B cell (primary cell): ENCODE measurements at regions not wholly inside any gene's neighbourhood (a gene's known extent, or its start where the extent isn't known, plus 50 kb on each side); places are given as distances from the start of the nearest gene placed in this dataset.

Experiments
- ATAC-seq: fragments of 200-7000 bp; cut with Tn5 transposase; one replicate; pipeline ENCODE4 v1.10.0; 2021; ENCODE audit warnings: low read depth, mild to moderate bottlenecking, moderate number of reproducible peaks, moderate library complexity
- CTCF ChIA-PET: fragments of 350-600 bp; sonication (Branson Sonifier 250); formaldehyde crosslinking; loops from one replicate; lab custom pipeline; 2021; ENCODE audit warnings: antibody characterized with exemption, inconsistent platforms; lab: Charles Lee
- POLR2A ChIA-PET: fragments of 350-600 bp; sonication (Branson Sonifier 250); formaldehyde crosslinking; loops from one replicate; lab custom pipeline; 2021; ENCODE audit warnings: antibody characterized with exemption; lab: Charles Lee
- DNase-seq: peaks from one replicate; pipeline ENCODE4 v3.0.0; 2013
- H2AFZ ChIP-seq: 2 replicates; pipeline ENCODE4 v1.6.1; 2012; ENCODE audit warnings: mild to moderate bottlenecking, low read depth, low read length; ENCODE audit not compliant: insufficient read depth, poor library complexity, severe bottlenecking
- H3K27ac ChIP-seq, 2 donors: 1 replicate in 1 of 2; 2 replicates in 1 of 2; pipeline ENCODE4 v1.5.1; 2012 to 2013; ENCODE audit warnings: low read length in 2 of 2, mild to moderate bottlenecking in 2 of 2, moderate library complexity in 1 of 2
- H3K27me3 ChIP-seq, 4 experiments: fragments of 200-600 bp in 1 of 4; sonication (generic) in 1 of 4; replicated peaks in 1 of 4; 1 replicate in 2 of 4; 2 replicates in 2 of 4; pipeline versions ENCODE4 v1.6.1 to v1.7.0; 2013 to 2016; ENCODE audit warnings: low read length in 3 of 4, mild to moderate bottlenecking in 2 of 4, mixed read lengths in 1 of 4, moderate library complexity in 1 of 4; ENCODE audit not compliant: insufficient read depth in 4 of 4, control insufficient read depth in 3 of 4; ENCODE audit errors: control extremely low read depth in 1 of 4
- H3K36me3 ChIP-seq, 2 experiments: replicated peaks in 1 of 2; 1 replicate in 1 of 2; 2 replicates in 1 of 2; pipeline versions ENCODE4 v1.6.1 to v1.7.1; 2013; ENCODE audit warnings: low read length in 1 of 2; ENCODE audit not compliant: insufficient read depth in 2 of 2, control insufficient read depth in 1 of 2; ENCODE audit errors: control extremely low read depth in 1 of 2, extremely low read depth in 1 of 2
- H3K4me1 ChIP-seq, 2 donors: fragments of 200-600 bp in 1 of 2; sonication (generic) in 1 of 2; 1 replicate in 1 of 2; 2 replicates in 1 of 2; pipeline versions ENCODE4 v1.5.1 to v1.6.1; 2013 to 2017; ENCODE audit warnings: low read length in 2 of 2; ENCODE audit not compliant: control insufficient read depth in 2 of 2, insufficient read depth in 2 of 2
- H3K4me2 ChIP-seq: replicated peaks from 2 replicates; pipeline ENCODE3; 2012; ENCODE audit warnings: mild to moderate bottlenecking, low read depth, low read length; ENCODE audit not compliant: poor library complexity, severe bottlenecking
- H3K4me3 ChIP-seq, 5 experiments: fragments of 200-600 bp in 1 of 5; sonication (generic) in 1 of 5; 1 replicate in 3 of 5; 2 replicates in 2 of 5; pipeline versions ENCODE4 v1.5.1 to v1.7.0; 2011 to 2016; ENCODE audit warnings: low read length in 4 of 5, mild to moderate bottlenecking in 4 of 5, low read depth in 2 of 5, control low read depth in 1 of 5, moderate library complexity in 1 of 5; ENCODE audit not compliant: insufficient read depth in 1 of 5; ENCODE audit errors: control extremely low read depth in 1 of 5, extremely low read depth in 1 of 5
- H3K79me2 ChIP-seq: fragments of 200-600 bp; sonication (generic); one replicate; pipeline ENCODE4 v1.6.0; 2016; ENCODE audit warnings: low read length; ENCODE audit not compliant: control insufficient read depth, insufficient read depth
- H3K9ac ChIP-seq: fragments of 200-600 bp; sonication (generic); 2 replicates; pipeline ENCODE4 v1.6.1; 2017; ENCODE audit warnings: mild to moderate bottlenecking, low read length, moderate library complexity
- H3K9me3 ChIP-seq, 3 donors: one replicate each; pipeline versions ENCODE4 v1.6.1 to v1.7.1; 2013; ENCODE audit warnings: low read length in 2 of 3; ENCODE audit not compliant: control insufficient read depth in 2 of 3, insufficient read depth in 1 of 3; ENCODE audit errors: control extremely low read depth in 1 of 3
- H4K20me1 ChIP-seq: 2 replicates; pipeline ENCODE4 v1.6.0; 2012; ENCODE audit warnings: mild to moderate bottlenecking, low read length; ENCODE audit not compliant: insufficient read depth, control insufficient read depth, poor library complexity, severe bottlenecking
- H3K27ac Mint-ChIP-seq: one replicate; pipeline ENCODE4 v1.8.0; 2021; ENCODE audit warnings: mixed read lengths
- H3K27me3 Mint-ChIP-seq: one replicate; pipeline ENCODE4 v1.8.0; 2021; ENCODE audit warnings: mixed read lengths
- H3K4me1 Mint-ChIP-seq: one replicate; pipeline ENCODE4 v1.8.0; 2021; ENCODE audit warnings: mixed read lengths
- H3K4me3 Mint-ChIP-seq: one replicate; pipeline ENCODE4 v1.8.0; 2021; ENCODE audit warnings: mixed read lengths
- H3K9me3 Mint-ChIP-seq: one replicate; pipeline ENCODE4 v1.8.0; 2022; ENCODE audit warnings: mixed read lengths; ENCODE audit not compliant: insufficient read depth
- EZH2 ChIP-seq: IDR thresholded peaks from 2 replicates; pipeline ENCODE4 v1.6.1; 2012; ENCODE audit warnings: borderline replicate concordance, low read depth, mild to moderate bottlenecking, moderate library complexity, low read length; ENCODE audit not compliant: insufficient read depth, poor library complexity, severe bottlenecking
- WGBS: methylation state at CpG from one replicate; pipeline ENCODE4 v1.1.5; 2013; ENCODE audit warnings: missing lambda C conversion rate; ENCODE audit not compliant: insufficient coverage; 5-methylcytosine and 5-hydroxymethylcytosine counted together
- intact Hi-C: fragments of 100-400 bp; cut with micrococcal nuclease; formaldehyde crosslinking; loops from one replicate; pipeline ENCODE4 v1.10.0; 2022
- TF ChIP-seq, protein P1 (sequence below): fragments of 200-600 bp; IDR thresholded peaks from one replicate; pipeline ENCODE4 v1.8.0; 2022; ENCODE audit warnings: antibody characterized with exemption, mild to moderate bottlenecking

- no peak for ATAC-seq
- no peak overlapping the region for H3K27ac ChIP-seq
- no peak overlapping the region for H2AFZ ChIP-seq
- no peak overlapping the region for H3K4me2 ChIP-seq
- no peak overlapping the region for H3K4me3 Mint-ChIP-seq
- peaks cover 7% of the 10 kb centered on the region for H3K9me3 Mint-ChIP-seq
- no CpG with 5 or more reads among the region's 2 CpGs for WGBS
- H3K9me3 ChIP-seq: no peaks in the 10 kb centered on the region
- ChIA-PET POLR2A (no interaction called here), CTCF (no interaction called here)
- no peak overlapping the region for H3K4me3 ChIP-seq
- TF ChIP-seq, protein P1, sequence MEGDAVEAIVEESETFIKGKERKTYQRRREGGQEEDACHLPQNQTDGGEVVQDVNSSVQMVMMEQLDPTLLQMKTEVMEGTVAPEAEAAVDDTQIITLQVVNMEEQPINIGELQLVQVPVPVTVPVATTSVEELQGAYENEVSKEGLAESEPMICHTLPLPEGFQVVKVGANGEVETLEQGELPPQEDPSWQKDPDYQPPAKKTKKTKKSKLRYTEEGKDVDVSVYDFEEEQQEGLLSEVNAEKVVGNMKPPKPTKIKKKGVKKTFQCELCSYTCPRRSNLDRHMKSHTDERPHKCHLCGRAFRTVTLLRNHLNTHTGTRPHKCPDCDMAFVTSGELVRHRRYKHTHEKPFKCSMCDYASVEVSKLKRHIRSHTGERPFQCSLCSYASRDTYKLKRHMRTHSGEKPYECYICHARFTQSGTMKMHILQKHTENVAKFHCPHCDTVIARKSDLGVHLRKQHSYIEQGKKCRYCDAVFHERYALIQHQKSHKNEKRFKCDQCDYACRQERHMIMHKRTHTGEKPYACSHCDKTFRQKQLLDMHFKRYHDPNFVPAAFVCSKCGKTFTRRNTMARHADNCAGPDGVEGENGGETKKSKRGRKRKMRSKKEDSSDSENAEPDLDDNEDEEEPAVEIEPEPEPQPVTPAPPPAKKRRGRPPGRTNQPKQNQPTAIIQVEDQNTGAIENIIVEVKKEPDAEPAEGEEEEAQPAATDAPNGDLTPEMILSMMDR: no peak
- no peak for TF ChIP-seq EZH2
- no peak for DNase-seq
- H3K36me3 ChIP-seq: no peaks in the 10 kb centered on the region
- no peak overlapping the region for H3K9ac ChIP-seq
- intact Hi-C loops: no loop called here
- no peak overlapping the region for H3K27ac Mint-ChIP-seq
- no peaks in the 10 kb centered on the region for H3K4me1 ChIP-seq
- no peaks in the 10 kb centered on the region for H3K27me3 Mint-ChIP-seq
- H3K27me3 ChIP-seq: no peaks in the 10 kb centered on the region
- no peaks in the 10 kb centered on the region for H3K79me2 ChIP-seq
- no peaks in the 10 kb centered on the region for H3K4me1 Mint-ChIP-seq
- H4K20me1 ChIP-seq: no peaks in the 10 kb centered on the region
These were observed 404.5 kb upstream of the LRRC7 start for GRCh38 chr1:69163241-69163640.

DNA sequence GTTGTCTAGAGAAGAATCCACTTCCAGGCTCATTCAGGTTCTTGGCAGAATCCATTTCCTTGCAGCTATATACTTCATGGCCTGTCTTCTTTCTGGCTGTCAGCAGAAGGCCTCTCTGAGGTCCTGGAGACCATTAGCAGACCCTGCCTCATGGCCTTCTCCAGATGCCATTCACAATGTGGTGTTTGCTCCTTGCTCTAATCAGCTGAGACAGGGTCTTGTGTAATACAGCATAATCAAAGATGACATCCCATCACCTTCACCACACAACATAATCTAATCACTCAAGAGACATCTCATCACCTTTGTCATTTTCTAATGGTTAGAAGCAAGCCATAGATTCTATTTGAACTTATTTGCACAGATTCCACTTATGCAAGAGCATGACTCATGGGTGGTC lies 403.9 kb upstream of the LRRC7 start:
- no peak overlapping the region for H3K27ac Mint-ChIP-seq
- CTCF ChIA-PET: no interaction called here

More for the DNA sequence above, 403.9 kb upstream of the LRRC7 start:
- Histone ChIP-seq H3K9ac (no peak overlapping the region), H3K4me3 (no peak overlapping the region), H3K4me1 (no peaks in the 10 kb centered on the region), H3K36me3 (no peaks in the 10 kb centered on the region), H3K9me3 (no peaks in the 10 kb centered on the region), H3K4me2 (no peak overlapping the region), H3K27me3 (no peaks in the 10 kb centered on the region), H3K27ac (no peak overlapping the region), H4K20me1 (no peaks in the 10 kb centered on the region), H3K79me2 (no peaks in the 10 kb centered on the region), H2AFZ (no peak overlapping the region)
- peaks cover 7% of the 10 kb centered on the region for H3K9me3 Mint-ChIP-seq
- no peaks in the 10 kb centered on the region for H3K27me3 Mint-ChIP-seq
- no peak overlapping the region for H3K4me3 Mint-ChIP-seq
- no peak for ATAC-seq
- H3K4me1 Mint-ChIP-seq: no peaks in the 10 kb centered on the region
- intact Hi-C loops: no loop called here
- POLR2A ChIA-PET: no interaction called here
- DNase-seq: no peak
- TF ChIP-seq, protein P1: no peak
- TF ChIP-seq EZH2: no peak
